BE2C (cell line): ENCODE measurements at regions not wholly inside any gene's neighbourhood (a gene's known extent, or its start where the extent isn't known, plus 50 kb on each side); places are given as distances from the start of the nearest gene placed in this dataset.

Experiments used
- DNase-seq: peaks from one replicate; pipeline ENCODE4 v3.0.0-alpha.2; 2020
- H3K27me3 ChIP-seq: fragments of 250-450 bp; sonication (Bioruptor Pico); 2 replicates; pipeline ENCODE4 v1.5.1; 2020; ENCODE audit warnings: mild to moderate bottlenecking
- H3K36me3 ChIP-seq: fragments of 250-450 bp; sonication (Bioruptor Pico); 2 replicates; pipeline ENCODE4 v1.5.1; 2020; ENCODE audit warnings: mild to moderate bottlenecking
- H3K4me1 ChIP-seq: fragments of 250-450 bp; sonication (Bioruptor Pico); 2 replicates; pipeline ENCODE4 v1.5.1; 2020
- H3K4me3 ChIP-seq: 2 replicates; pipeline ENCODE4 v1.5.1; 2011; ENCODE audit warnings: low read depth, low read length
- H3K9me3 ChIP-seq: fragments of 250-450 bp; sonication (Bioruptor Pico); 2 replicates; pipeline ENCODE4 v1.5.1; 2020
- TF ChIP-seq, protein P1 (sequence below): IDR thresholded peaks from 2 replicates; pipeline ENCODE4 v1.5.1; 2012; ENCODE audit warnings: mild to moderate bottlenecking, low read depth, low read length

DNA sequence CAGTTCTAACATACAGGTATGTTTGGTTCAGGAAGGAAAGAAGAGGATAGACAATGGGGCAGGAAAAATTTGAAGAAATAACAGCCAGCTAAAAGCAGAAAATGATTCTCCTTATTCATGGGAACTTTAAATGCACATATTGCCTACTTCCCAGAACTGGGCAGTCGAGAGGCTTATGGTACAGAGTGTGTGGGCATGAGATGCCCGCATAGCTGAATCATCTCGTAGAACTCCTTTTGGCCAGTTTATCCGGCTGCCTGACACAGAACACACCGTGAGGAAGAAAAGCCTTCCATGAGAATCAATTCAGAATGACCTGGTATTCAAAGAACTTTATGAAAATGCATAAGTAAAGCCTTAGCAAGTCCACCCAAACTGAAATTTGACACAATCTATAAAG is 471.6 kb downstream of the SH2D4B start:
- no peaks in the 10 kb centered on the region for H3K27me3 ChIP-seq
- no peak for DNase-seq
- TF ChIP-seq, protein P1, sequence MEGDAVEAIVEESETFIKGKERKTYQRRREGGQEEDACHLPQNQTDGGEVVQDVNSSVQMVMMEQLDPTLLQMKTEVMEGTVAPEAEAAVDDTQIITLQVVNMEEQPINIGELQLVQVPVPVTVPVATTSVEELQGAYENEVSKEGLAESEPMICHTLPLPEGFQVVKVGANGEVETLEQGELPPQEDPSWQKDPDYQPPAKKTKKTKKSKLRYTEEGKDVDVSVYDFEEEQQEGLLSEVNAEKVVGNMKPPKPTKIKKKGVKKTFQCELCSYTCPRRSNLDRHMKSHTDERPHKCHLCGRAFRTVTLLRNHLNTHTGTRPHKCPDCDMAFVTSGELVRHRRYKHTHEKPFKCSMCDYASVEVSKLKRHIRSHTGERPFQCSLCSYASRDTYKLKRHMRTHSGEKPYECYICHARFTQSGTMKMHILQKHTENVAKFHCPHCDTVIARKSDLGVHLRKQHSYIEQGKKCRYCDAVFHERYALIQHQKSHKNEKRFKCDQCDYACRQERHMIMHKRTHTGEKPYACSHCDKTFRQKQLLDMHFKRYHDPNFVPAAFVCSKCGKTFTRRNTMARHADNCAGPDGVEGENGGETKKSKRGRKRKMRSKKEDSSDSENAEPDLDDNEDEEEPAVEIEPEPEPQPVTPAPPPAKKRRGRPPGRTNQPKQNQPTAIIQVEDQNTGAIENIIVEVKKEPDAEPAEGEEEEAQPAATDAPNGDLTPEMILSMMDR, result no peak
- H3K9me3 ChIP-seq, result no peaks in the 10 kb centered on the region
- H3K4me1 ChIP-seq, result no peaks in the 10 kb centered on the region
- no peak overlapping the region for H3K4me3 ChIP-seq
- no peaks in the 10 kb centered on the region for H3K36me3 ChIP-seq

DNA sequence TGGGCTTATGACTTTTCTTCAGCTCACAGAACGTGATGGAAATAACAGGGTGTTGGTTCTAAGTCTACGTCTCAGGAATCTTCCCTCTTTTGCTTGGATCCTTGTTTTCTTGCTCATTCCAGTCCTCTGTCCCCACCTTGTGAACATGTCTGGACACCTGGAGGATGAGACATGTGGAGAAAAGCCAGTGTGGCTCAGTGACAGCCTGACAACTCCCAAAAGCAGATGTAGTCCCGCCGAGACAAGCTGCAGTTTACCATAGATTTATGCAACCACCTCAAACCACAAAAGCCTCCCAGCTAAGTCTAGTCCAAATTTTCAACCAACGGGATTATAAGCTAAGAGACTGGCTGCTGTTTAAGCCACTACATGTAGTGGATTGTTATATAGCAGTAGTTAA is 476.1 kb downstream of the SH2D4B start:
- no peak overlapping the region for H3K4me3 ChIP-seq
- H3K36me3 ChIP-seq, result no peaks in the 10 kb centered on the region
- no peaks in the 10 kb centered on the region for H3K27me3 ChIP-seq
- TF ChIP-seq, protein P1, result no peak
- DNase-seq, result no peak
- no peaks in the 10 kb centered on the region for H3K4me1 ChIP-seq
- H3K9me3 ChIP-seq, result no peaks in the 10 kb centered on the region

DNA sequence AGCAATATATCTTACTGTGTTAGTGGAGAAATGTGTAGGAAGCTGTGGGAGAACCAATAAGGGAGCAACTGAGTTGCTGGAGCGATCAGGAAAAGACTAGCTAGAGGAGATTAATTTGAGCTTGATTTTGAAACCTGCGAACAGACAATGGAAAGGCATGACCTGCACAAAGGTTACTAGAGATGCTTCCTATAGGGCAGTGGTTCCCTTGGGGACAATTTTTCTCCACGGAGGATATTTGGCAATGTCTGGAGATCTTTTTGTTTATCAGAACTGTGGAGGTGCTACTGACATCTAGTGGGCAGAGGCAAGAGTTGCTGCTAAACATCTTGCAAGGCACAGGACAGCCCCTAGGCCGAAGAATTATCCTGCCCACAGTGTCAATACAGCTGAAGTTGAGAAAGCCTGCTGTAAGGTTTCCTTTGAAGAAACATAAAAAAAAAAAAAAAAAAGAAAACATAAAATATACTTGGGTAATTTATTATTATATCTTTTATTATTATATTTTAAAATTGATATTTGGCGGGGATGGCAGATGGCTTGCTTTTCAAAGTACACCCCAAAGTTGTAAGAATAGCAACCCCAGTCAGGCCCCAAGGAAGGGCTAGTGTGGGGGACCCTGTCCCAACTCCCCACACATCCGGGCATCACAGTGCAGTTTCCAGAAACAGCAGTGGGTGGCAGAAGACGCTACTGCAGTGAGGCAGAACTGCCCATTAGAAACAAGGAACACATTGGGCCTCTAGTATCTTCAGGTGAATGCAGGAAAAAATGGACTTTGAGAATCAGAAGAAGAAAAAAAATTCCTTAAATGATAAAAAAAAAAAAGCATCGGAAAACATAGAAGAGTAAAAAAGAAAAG is 481.6 kb downstream of the SH2D4B start:
- peak; percentile 28 for DNase-seq
- Histone ChIP-seq H3K36me3 (no peaks in the 10 kb centered on the region), H3K4me3 (no peak overlapping the region), H3K9me3 (no peaks in the 10 kb centered on the region), H3K4me1 (no peaks in the 10 kb centered on the region), H3K27me3 (no peaks in the 10 kb centered on the region)
- TF ChIP-seq, protein P1, result peak; percentile 77

DNA sequence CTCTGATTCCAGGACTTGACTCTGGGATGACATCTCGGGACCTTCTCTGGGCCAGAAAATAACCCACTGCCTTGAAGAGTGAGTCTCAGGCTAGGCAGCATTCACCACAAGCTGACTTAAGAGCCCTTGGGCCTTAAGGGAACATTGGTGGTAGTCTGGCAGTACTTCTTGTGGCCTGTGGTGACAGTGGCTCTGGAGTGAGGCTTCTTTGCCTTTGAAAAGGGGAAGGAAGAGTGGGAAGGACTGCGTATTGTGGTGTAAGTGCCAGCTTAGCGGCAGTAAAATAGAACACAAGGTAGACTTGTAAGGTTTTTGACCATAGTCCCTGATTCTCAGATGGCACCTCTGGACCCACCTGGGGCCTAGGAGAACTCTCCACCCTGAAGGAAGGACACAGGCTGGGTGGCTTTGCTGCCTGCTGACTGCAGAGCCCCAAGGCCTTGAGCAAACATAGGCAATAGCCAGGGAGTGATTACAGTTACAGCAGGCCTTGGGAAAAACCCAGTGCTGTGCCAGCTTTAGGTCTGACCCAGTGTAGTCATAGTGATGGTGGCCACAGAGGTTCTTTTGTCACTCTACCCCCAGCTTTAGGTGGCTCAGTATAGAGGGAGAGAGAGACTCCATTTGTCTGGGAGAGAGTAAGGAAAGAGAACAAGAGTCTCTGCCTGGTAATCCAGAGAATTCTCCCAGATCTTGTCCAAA is 483.9 kb downstream of the SH2D4B start:
- H3K27me3 ChIP-seq, result no peaks in the 10 kb centered on the region
- H3K9me3 ChIP-seq, result no peaks in the 10 kb centered on the region
- DNase-seq, result no peak
- no peaks in the 10 kb centered on the region for H3K4me1 ChIP-seq
- no peak overlapping the region for H3K4me3 ChIP-seq
- no peaks in the 10 kb centered on the region for H3K36me3 ChIP-seq
- TF ChIP-seq, protein P1, result no peak

DNA sequence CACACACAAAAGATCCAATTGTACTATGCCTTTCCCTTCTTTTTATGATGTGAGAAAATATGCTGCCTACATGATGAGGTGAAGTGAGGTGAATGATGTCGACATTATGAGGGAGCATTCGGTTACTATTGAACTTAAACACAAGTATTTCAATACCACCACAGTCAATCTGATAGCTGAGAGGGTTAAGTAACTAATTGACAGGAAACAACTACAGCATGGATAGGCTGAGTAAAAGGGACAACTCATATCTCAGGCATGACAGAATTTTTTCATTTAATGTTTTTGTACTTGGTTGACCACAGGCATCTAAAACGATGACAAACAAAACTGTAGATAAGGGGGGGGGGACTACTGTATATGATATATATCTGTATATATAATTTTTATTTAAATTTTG is 488.9 kb downstream of the SH2D4B start:
- no peaks in the 10 kb centered on the region for H3K36me3 ChIP-seq
- DNase-seq, result no peak
- no peaks in the 10 kb centered on the region for H3K27me3 ChIP-seq
- TF ChIP-seq, protein P1, result no peak
- no peaks in the 10 kb centered on the region for H3K9me3 ChIP-seq
- H3K4me3 ChIP-seq, result no peak overlapping the region
- no peaks in the 10 kb centered on the region for H3K4me1 ChIP-seq

DNA sequence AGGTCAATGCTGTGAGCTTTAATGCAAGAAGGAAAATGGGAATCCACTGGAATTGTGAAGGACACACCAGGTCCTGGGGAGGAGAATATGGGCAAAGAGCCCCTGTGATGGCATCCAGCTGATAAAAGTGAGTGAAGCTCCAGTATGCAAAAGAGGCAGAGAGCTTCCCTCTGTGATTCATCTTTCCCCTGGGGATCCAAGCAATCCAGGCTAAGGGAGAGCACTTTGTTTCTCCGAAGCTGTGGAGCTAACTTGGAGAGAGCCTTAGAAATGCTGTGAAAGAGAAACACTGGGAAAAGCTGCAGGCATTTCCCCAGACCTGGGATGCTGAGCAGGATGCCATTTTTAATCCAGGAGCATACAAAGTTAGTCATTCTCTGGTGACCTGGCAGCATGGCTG is 489.5 kb downstream of the SH2D4B start:
- TF ChIP-seq, protein P1, result no peak
- Histone ChIP-seq H3K4me1 (no peaks in the 10 kb centered on the region), H3K27me3 (no peaks in the 10 kb centered on the region), H3K4me3 (no peak overlapping the region), H3K36me3 (no peaks in the 10 kb centered on the region), H3K9me3 (no peaks in the 10 kb centered on the region)
- DNase-seq, result no peak
